Duodenal mucosa (tissue), 2 donors: ENCODE measurements at regions not wholly inside any gene's neighbourhood (a gene's known extent, or its start where the extent isn't known, plus 50 kb on each side); places are given as distances from the start of the nearest gene placed in this dataset.

ENCODE experiments used
- H3K27ac ChIP-seq: one replicate; pipeline ENCODE4 v1.7.0; 2013; ENCODE audit warnings: low read depth, low read length
- H3K27me3 ChIP-seq, 2 donors: one replicate each; pipeline ENCODE4 v1.7.0; 2013; ENCODE audit warnings: low read length in 2 of 2, control low read depth in 1 of 2; ENCODE audit not compliant: insufficient read depth in 2 of 2, control insufficient read depth in 1 of 2
- H3K36me3 ChIP-seq, 2 donors: one replicate each; pipeline ENCODE4 v1.7.0; 2013; ENCODE audit warnings: low read length in 2 of 2, control low read depth in 1 of 2; ENCODE audit not compliant: insufficient read depth in 2 of 2, control insufficient read depth in 1 of 2
- H3K4me1 ChIP-seq, 2 donors: one replicate each; pipeline ENCODE4 v1.7.0; 2013; ENCODE audit warnings: low read length in 2 of 2, control low read depth in 1 of 2; ENCODE audit not compliant: insufficient read depth in 2 of 2, control insufficient read depth in 1 of 2
- H3K4me3 ChIP-seq, 2 donors: one replicate each; pipeline ENCODE4 v1.7.0; 2013; ENCODE audit warnings: low read length in 2 of 2, low read depth in 1 of 2
- H3K9ac ChIP-seq, 2 donors: one replicate each; pipeline ENCODE4 v1.7.0; 2013; ENCODE audit warnings: low read length in 2 of 2, low read depth in 1 of 2
- H3K9me3 ChIP-seq, 2 donors: one replicate each; pipeline ENCODE4 v1.7.0; 2013; ENCODE audit warnings: low read length in 2 of 2, control low read depth in 1 of 2; ENCODE audit not compliant: control insufficient read depth in 1 of 2

GRCh38 chr6:149147938-149148718 lies 169.4 kb upstream of the TAB2 start:
- Histone ChIP-seq H3K27ac (no peak overlapping the region), H3K36me3 (no peaks in the 10 kb centered on the region), H3K4me3 (no peak overlapping the region), H3K9me3 (no peaks in the 10 kb centered on the region), H3K4me1 (no peaks in the 10 kb centered on the region), H3K9ac (no peak overlapping the region), H3K27me3 (peaks cover 0 to 4% of the 10 kb centered on the region in 2 donors)

- peaks cover 0 to 4% of the 10 kb centered on the region in 2 donors for H3K27me3 ChIP-seq
- H3K4me1 ChIP-seq, result no peaks in the 10 kb centered on the region
- no peak overlapping the region for H3K9ac ChIP-seq
- no peaks in the 10 kb centered on the region for H3K9me3 ChIP-seq
- no peaks in the 10 kb centered on the region for H3K36me3 ChIP-seq
- H3K4me3 ChIP-seq, result no peak overlapping the region
- H3K27ac ChIP-seq, result no peak overlapping the region
Observed at GRCh38 chr6:149149653-149150052, 167.9 kb upstream of the TAB2 start.

- H3K27ac ChIP-seq, result no peak overlapping the region
- H3K27me3 ChIP-seq, result peaks cover 0 to 4% of the 10 kb centered on the region in 2 donors
- H3K4me3 ChIP-seq, result no peak overlapping the region
- H3K9ac ChIP-seq, result no peak overlapping the region
- H3K9me3 ChIP-seq, result no peaks in the 10 kb centered on the region
- no peaks in the 10 kb centered on the region for H3K36me3 ChIP-seq
- H3K4me1 ChIP-seq, result no peaks in the 10 kb centered on the region
Observed at GRCh38 chr6:149150301-149150700, 167.2 kb upstream of the TAB2 start.

GRCh38 chr6:149150801-149151398 lies 166.6 kb upstream of the TAB2 start:
- H3K4me1 ChIP-seq, result no peaks in the 10 kb centered on the region
- H3K36me3 ChIP-seq, result no peaks in the 10 kb centered on the region
- H3K9me3 ChIP-seq, result no peaks in the 10 kb centered on the region
- no peak overlapping the region for H3K4me3 ChIP-seq
- peaks cover 0 to 4% of the 10 kb centered on the region in 2 donors for H3K27me3 ChIP-seq
- H3K27ac ChIP-seq, result no peak overlapping the region
- no peak overlapping the region for H3K9ac ChIP-seq

GRCh38 chr6:149152521-149152920 lies 165.0 kb upstream of the TAB2 start:
- Histone ChIP-seq H3K36me3 (no peaks in the 10 kb centered on the region), H3K27ac (no peak overlapping the region), H3K9ac (no peak overlapping the region), H3K4me3 (no peak overlapping the region), H3K4me1 (no peaks in the 10 kb centered on the region), H3K27me3 (peaks cover 0 to 4% of the 10 kb centered on the region in 2 donors), H3K9me3 (no peaks in the 10 kb centered on the region)

- Histone ChIP-seq H3K4me3 (no peak overlapping the region), H3K9me3 (no peaks in the 10 kb centered on the region), H3K4me1 (no peaks in the 10 kb centered on the region), H3K36me3 (no peaks in the 10 kb centered on the region), H3K27ac (no peak overlapping the region), H3K9ac (no peak overlapping the region), H3K27me3 (peaks cover 0 to 4% of the 10 kb centered on the region in 2 donors)
Observed at GRCh38 chr6:149153100-149153499, 164.4 kb upstream of the TAB2 start.

- Histone ChIP-seq H3K9ac (no peak overlapping the region), H3K9me3 (no peaks in the 10 kb centered on the region), H3K4me1 (no peaks in the 10 kb centered on the region), H3K27ac (no peak overlapping the region), H3K27me3 (peaks cover 0 to 4% of the 10 kb centered on the region in 2 donors), H3K36me3 (no peaks in the 10 kb centered on the region), H3K4me3 (no peak overlapping the region)
Observed at GRCh38 chr6:149153693-149154092, 163.8 kb upstream of the TAB2 start.

GRCh38 chr6:149154261-149154821 lies 163.2 kb upstream of the TAB2 start:
- Histone ChIP-seq H3K9me3 (no peaks in the 10 kb centered on the region), H3K9ac (no peak overlapping the region), H3K4me1 (no peaks in the 10 kb centered on the region), H3K36me3 (no peaks in the 10 kb centered on the region), H3K27me3 (peaks cover 0 to 4% of the 10 kb centered on the region in 2 donors), H3K4me3 (no peak overlapping the region), H3K27ac (no peak overlapping the region)

- H3K27me3 ChIP-seq, result no peaks in the 10 kb centered on the region
- no peaks in the 10 kb centered on the region for H3K4me1 ChIP-seq
- H3K36me3 ChIP-seq, result no peaks in the 10 kb centered on the region
- no peak overlapping the region for H3K4me3 ChIP-seq
- no peak overlapping the region for H3K9ac ChIP-seq
- no peaks in the 10 kb centered on the region for H3K9me3 ChIP-seq
- H3K27ac ChIP-seq, result no peak overlapping the region
Observed at GRCh38 chr6:149157126-149157525, 160.4 kb upstream of the TAB2 start.

- Histone ChIP-seq H3K27ac (no peak overlapping the region), H3K27me3 (no peaks in the 10 kb centered on the region), H3K4me1 (no peaks in the 10 kb centered on the region), H3K9me3 (no peaks in the 10 kb centered on the region), H3K4me3 (no peak overlapping the region), H3K36me3 (no peaks in the 10 kb centered on the region), H3K9ac (no peak overlapping the region)
Observed at GRCh38 chr6:149158076-149158475, 159.4 kb upstream of the TAB2 start.
